ENCODE measurements at regions not wholly inside any gene's neighbourhood (a gene's known extent, or its start where the extent isn't known, plus 50 kb on each side); places are given as distances from the start of the nearest gene placed in this dataset.

GRCh38 chr22:33180356-33180755 lies 122.2 kb upstream of the SYN3 start:
- H3K27me3 ChIP-seq: peaks cover 5% of the 10 kb centered on the region
- no peak for TF ChIP-seq POLR2A (IDR thresholded peaks at IDR 0.05)
- TF ChIP-seq, protein P1, sequence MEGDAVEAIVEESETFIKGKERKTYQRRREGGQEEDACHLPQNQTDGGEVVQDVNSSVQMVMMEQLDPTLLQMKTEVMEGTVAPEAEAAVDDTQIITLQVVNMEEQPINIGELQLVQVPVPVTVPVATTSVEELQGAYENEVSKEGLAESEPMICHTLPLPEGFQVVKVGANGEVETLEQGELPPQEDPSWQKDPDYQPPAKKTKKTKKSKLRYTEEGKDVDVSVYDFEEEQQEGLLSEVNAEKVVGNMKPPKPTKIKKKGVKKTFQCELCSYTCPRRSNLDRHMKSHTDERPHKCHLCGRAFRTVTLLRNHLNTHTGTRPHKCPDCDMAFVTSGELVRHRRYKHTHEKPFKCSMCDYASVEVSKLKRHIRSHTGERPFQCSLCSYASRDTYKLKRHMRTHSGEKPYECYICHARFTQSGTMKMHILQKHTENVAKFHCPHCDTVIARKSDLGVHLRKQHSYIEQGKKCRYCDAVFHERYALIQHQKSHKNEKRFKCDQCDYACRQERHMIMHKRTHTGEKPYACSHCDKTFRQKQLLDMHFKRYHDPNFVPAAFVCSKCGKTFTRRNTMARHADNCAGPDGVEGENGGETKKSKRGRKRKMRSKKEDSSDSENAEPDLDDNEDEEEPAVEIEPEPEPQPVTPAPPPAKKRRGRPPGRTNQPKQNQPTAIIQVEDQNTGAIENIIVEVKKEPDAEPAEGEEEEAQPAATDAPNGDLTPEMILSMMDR (IDR thresholded peaks at IDR 0.05): no peak
- WGBS, 4 donors: 65 to 80% (median 74%) methylated on average over 4 of the region's 4 CpGs
- no peak overlapping the region for H3K27ac ChIP-seq
- no peak for DNase-seq
- no peaks in the 10 kb centered on the region for H3K4me1 ChIP-seq (replicated peaks in 1 of 2)
- no peaks in the 10 kb centered on the region for H3K36me3 ChIP-seq (replicated peaks in 1 of 2)
- no peaks in the 10 kb centered on the region for H3K9me3 ChIP-seq (replicated peaks in 1 of 3)
- intact Hi-C loops (cut with DNase I): no loop called here
- no peak overlapping the region for H3K4me3 ChIP-seq

GRCh38 chr22:33167998-33168790 lies 110.0 kb upstream of the SYN3 start:
- H3K36me3 ChIP-seq (replicated peaks in 1 of 2): no peaks in the 10 kb centered on the region
- 73 to 82% (median 75%) methylated on average over 4 of the region's 4 CpGs for WGBS, 4 donors
- DNase-seq: no peak
- H3K4me3 ChIP-seq: no peak overlapping the region
- no peaks in the 10 kb centered on the region for H3K9me3 ChIP-seq (replicated peaks in 1 of 3)
- no peak for TF ChIP-seq POLR2A (IDR thresholded peaks at IDR 0.05)
- TF ChIP-seq, protein P1 (IDR thresholded peaks at IDR 0.05): no peak
- intact Hi-C loops (cut with DNase I): no loop called here
- H3K27me3 ChIP-seq: peaks cover 4% of the 10 kb centered on the region
- no peaks in the 10 kb centered on the region for H3K4me1 ChIP-seq (replicated peaks in 1 of 2)
- no peak overlapping the region for H3K27ac ChIP-seq

DNA sequence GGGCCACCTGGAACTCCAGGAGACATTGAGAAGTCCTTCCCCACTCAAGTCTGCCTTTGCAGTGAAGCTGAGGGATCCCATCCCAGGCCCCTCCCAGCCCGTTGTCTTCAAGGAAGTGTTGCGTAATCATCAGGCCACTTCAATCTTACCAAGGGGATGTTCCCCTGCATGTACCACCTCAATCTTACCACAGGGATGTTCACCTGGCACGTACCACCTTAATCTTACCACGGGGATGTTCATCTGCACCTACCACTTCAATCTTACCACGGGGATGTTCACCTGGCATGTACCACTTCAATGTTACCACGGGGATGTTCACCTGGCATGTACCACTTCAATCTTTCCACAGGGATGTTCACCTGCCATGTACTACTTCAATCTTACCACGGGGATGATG lies 108.0 kb upstream of the SYN3 start:
- no peaks in the 10 kb centered on the region for H3K36me3 ChIP-seq (replicated peaks in 1 of 2)
- no peak for TF ChIP-seq POLR2A (IDR thresholded peaks at IDR 0.05)
- TF ChIP-seq, protein P1 (IDR thresholded peaks at IDR 0.05): no peak
- no peak for DNase-seq
- intact Hi-C loops (cut with DNase I): no loop called here
- H3K9me3 ChIP-seq (replicated peaks in 1 of 3): no peaks in the 10 kb centered on the region
- peaks cover 4% of the 10 kb centered on the region for H3K27me3 ChIP-seq
- no peak overlapping the region for H3K4me3 ChIP-seq
- no peak overlapping the region for H3K27ac ChIP-seq
- WGBS, 4 donors: 58 to 80% (median 73%) methylated on average over 6 to 7 of the region's 7 CpGs
- H3K4me1 ChIP-seq (replicated peaks in 1 of 2): no peaks in the 10 kb centered on the region

- H3K4me3 ChIP-seq: no peak overlapping the region
- WGBS, 4 donors: 15 to 62% (median 33%) methylated on average over 4 of the region's 4 CpGs
- intact Hi-C loops (cut with DNase I): no loop called here
- TF ChIP-seq, protein P1 (IDR thresholded peaks at IDR 0.05): no peak
- no peak for TF ChIP-seq POLR2A (IDR thresholded peaks at IDR 0.05)
- H3K9me3 ChIP-seq (replicated peaks in 1 of 3): no peaks in the 10 kb centered on the region
- H3K4me1 ChIP-seq (replicated peaks in 1 of 2): no peaks in the 10 kb centered on the region
- no peak for DNase-seq
- H3K27ac ChIP-seq: no peak overlapping the region
- H3K36me3 ChIP-seq (replicated peaks in 1 of 2): no peaks in the 10 kb centered on the region
- peaks cover 4% of the 10 kb centered on the region for H3K27me3 ChIP-seq
These were observed 105.6 kb upstream of the SYN3 start for GRCh38 chr22:33163815-33164214.

Measured in adrenal gland (tissue), 9 donors.